Smooth muscle cell (in vitro differentiated cells): ENCODE measurements at regions not wholly inside any gene's neighbourhood (a gene's known extent, or its start where the extent isn't known, plus 50 kb on each side); places are given as distances from the start of the nearest gene placed in this dataset.

ENCODE experiments used
- DNase-seq: peaks from one replicate; lab custom pipeline; 2025; ENCODE audit not compliant: unreplicated experiment; lab: John Stamatoyannopoulos, UW
- H2AFZ ChIP-seq: fragments of 200-600 bp; sonication (generic); 2 replicates; pipeline ENCODE4 v1.6.0; 2016; ENCODE audit warnings: antibody characterized with exemption, low read depth, mild to moderate bottlenecking
- H3F3A ChIP-seq: fragments of 200-600 bp; sonication (generic); 2 replicates; pipeline ENCODE4 v1.6.0; 2017; ENCODE audit warnings: antibody characterized with exemption, low read depth
- H3K27ac ChIP-seq: fragments of 200-600 bp; sonication (generic); 2 replicates; pipeline ENCODE4 v1.5.1; 2016; ENCODE audit warnings: low read depth, mild to moderate bottlenecking
- H3K27me3 ChIP-seq: fragments of 200-600 bp; sonication (generic); 2 replicates; pipeline ENCODE4 v1.6.1; 2016; ENCODE audit warnings: low read depth, mild to moderate bottlenecking
- H3K36me3 ChIP-seq: fragments of 200-600 bp; sonication (generic); 2 replicates; pipeline ENCODE4 v1.5.1; 2016; ENCODE audit warnings: low read depth
- H3K4me1 ChIP-seq: fragments of 200-600 bp; sonication (generic); 2 replicates; pipeline ENCODE4 v1.5.1; 2016; ENCODE audit warnings: low read depth
- H3K4me2 ChIP-seq: fragments of 200-600 bp; sonication (generic); 2 replicates; pipeline ENCODE4 v1.6.0; 2016; ENCODE audit warnings: mild to moderate bottlenecking
- H3K4me3 ChIP-seq: fragments of 200-600 bp; sonication (generic); 2 replicates; pipeline ENCODE4 v1.5.1; 2016; ENCODE audit warnings: mild to moderate bottlenecking
- H3K79me2 ChIP-seq: fragments of 200-600 bp; sonication (generic); 2 replicates; pipeline ENCODE4 v1.6.0; 2016; ENCODE audit warnings: low read depth, mild to moderate bottlenecking
- H3K9ac ChIP-seq: fragments of 200-600 bp; sonication (generic); 2 replicates; pipeline ENCODE4 v1.6.0; 2016; ENCODE audit warnings: low read depth
- H3K9me3 ChIP-seq: fragments of 200-600 bp; sonication (generic); replicated peaks from 2 replicates; pipeline ENCODE4 v1.5.1; 2016; ENCODE audit warnings: low read depth
- H4K20me1 ChIP-seq: fragments of 200-600 bp; sonication (generic); 2 replicates; pipeline ENCODE4 v1.6.0; 2016; ENCODE audit warnings: low read depth
- WGBS: methylation state at CpG from one replicate; pipeline ENCODE4 v1.1.7; 2016; ENCODE audit warnings: low lambda C conversion rate; 5-methylcytosine and 5-hydroxymethylcytosine counted together
- TF ChIP-seq, protein P1 (sequence below): fragments of 200-600 bp; sonication (generic); IDR thresholded peaks from 2 replicates; pipeline ENCODE4 v1.5.1; 2017; ENCODE audit warnings: borderline replicate concordance, mild to moderate bottlenecking, antibody characterized with exemption; ENCODE audit not compliant: insufficient read depth, poor library complexity, severe bottlenecking

DNA sequence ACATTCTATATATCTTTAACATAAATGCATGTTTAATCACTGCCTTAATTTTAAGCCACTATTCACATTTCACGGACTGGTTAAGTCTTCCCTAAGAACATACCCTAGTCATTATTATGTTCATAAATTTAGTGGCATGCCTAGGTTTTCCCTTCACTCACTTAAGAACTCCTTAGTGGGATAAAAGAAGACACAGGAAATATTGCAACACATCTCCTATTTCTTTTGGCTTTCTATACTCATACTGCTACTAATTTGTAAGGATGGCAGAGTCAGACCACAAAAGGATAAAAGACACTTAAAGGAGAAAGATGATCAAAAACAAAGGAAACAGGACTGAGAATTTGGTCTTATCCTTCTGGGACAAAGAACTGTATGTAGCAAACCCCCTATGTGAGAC lies 951.4 kb downstream of the SORCS3 start:
- 100% methylated on average over 1 of the region's 1 CpG for WGBS
- DNase-seq, result no peak
- H3K79me2 ChIP-seq, result no peaks in the 10 kb centered on the region

DNA sequence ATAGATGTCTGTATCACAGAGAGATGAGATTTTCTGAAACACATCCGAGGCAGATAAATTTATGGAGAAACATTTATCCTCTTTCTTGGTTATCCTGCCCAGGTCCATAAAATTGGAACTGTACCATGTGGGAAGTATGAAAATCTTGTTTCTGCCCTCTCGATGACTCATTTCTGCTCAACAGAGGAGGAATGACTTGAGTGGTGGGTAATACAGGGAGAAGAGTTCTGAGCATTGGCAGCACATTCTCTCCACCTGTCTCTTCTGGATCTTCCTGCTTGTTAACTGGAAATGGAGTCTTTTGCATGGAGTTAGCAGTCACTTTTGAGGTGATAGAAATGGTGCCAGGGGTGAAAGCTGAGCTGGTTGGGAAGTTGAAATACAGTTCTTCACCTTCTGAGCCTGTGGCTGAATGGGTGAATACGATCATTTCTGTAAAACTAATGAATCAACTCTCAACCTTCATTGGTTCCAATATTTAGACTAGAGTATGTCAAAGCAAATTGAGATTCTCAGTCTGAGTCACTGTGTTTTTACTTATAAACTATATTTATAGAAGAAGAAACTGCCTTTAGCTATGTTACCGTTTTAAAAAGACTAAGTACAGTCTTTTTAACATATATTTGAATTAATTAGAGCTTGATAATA lies 945.5 kb downstream of the SORCS3 start:
- H3K4me1 ChIP-seq, result no peaks in the 10 kb centered on the region
- no peaks in the 10 kb centered on the region for H4K20me1 ChIP-seq
- WGBS, result 87% methylated on average over 4 of the region's 4 CpGs
- H3K4me2 ChIP-seq, result no peak overlapping the region
- H3K9me3 ChIP-seq, result no peaks in the 10 kb centered on the region
- no peak for DNase-seq
- H3K36me3 ChIP-seq, result no peaks in the 10 kb centered on the region
- no peak overlapping the region for H3K9ac ChIP-seq
- TF ChIP-seq, protein P1, sequence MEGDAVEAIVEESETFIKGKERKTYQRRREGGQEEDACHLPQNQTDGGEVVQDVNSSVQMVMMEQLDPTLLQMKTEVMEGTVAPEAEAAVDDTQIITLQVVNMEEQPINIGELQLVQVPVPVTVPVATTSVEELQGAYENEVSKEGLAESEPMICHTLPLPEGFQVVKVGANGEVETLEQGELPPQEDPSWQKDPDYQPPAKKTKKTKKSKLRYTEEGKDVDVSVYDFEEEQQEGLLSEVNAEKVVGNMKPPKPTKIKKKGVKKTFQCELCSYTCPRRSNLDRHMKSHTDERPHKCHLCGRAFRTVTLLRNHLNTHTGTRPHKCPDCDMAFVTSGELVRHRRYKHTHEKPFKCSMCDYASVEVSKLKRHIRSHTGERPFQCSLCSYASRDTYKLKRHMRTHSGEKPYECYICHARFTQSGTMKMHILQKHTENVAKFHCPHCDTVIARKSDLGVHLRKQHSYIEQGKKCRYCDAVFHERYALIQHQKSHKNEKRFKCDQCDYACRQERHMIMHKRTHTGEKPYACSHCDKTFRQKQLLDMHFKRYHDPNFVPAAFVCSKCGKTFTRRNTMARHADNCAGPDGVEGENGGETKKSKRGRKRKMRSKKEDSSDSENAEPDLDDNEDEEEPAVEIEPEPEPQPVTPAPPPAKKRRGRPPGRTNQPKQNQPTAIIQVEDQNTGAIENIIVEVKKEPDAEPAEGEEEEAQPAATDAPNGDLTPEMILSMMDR, result no peak
- no peak overlapping the region for H2AFZ ChIP-seq
- no peaks in the 10 kb centered on the region for H3F3A ChIP-seq
- no peaks in the 10 kb centered on the region for H3K79me2 ChIP-seq
- no peak overlapping the region for H3K27ac ChIP-seq
- H3K27me3 ChIP-seq, result no peaks in the 10 kb centered on the region
- H3K4me3 ChIP-seq, result no peak overlapping the region

More for the DNA sequence above, 951.4 kb downstream of the SORCS3 start:
- Histone ChIP-seq H3K27ac (no peak overlapping the region), H3K9ac (no peak overlapping the region), H3K36me3 (no peaks in the 10 kb centered on the region), H3K4me1 (no peaks in the 10 kb centered on the region), H3F3A (no peaks in the 10 kb centered on the region), H3K27me3 (no peaks in the 10 kb centered on the region), H3K4me2 (no peak overlapping the region), H2AFZ (no peak overlapping the region), H4K20me1 (no peaks in the 10 kb centered on the region), H3K4me3 (no peak overlapping the region), H3K9me3 (no peaks in the 10 kb centered on the region)
- TF ChIP-seq, protein P1, result no peak

DNA sequence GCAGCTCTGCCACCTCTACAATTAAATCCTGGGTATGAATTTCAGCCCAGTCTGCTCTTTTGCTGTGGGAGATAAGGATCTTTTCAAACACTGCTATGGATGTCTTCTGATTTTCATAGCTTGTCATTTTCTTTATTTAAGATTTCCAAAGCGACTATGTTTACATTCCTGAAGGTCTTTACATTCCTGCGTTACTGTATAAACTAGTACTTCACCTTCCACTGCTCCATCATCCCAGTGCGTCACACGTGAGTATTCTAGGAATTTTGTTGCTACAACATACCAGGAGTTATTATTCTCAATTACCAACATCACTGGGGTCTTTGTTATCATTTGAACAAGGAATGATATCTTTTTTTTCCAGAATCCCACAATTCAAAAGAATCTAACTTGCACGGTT lies 944.7 kb downstream of the SORCS3 start:
- Histone ChIP-seq H3K27me3 (no peaks in the 10 kb centered on the region), H4K20me1 (no peaks in the 10 kb centered on the region), H3K27ac (no peak overlapping the region), H3K4me1 (no peaks in the 10 kb centered on the region), H3K4me3 (no peak overlapping the region), H3K9me3 (no peaks in the 10 kb centered on the region), H3K36me3 (no peaks in the 10 kb centered on the region), H2AFZ (no peak overlapping the region), H3K4me2 (no peak overlapping the region), H3K79me2 (no peaks in the 10 kb centered on the region), H3F3A (no peaks in the 10 kb centered on the region), H3K9ac (no peak overlapping the region)
- TF ChIP-seq, protein P1, result no peak
- 56% methylated on average over 5 of the region's 5 CpGs for WGBS
- no peak for DNase-seq

DNA sequence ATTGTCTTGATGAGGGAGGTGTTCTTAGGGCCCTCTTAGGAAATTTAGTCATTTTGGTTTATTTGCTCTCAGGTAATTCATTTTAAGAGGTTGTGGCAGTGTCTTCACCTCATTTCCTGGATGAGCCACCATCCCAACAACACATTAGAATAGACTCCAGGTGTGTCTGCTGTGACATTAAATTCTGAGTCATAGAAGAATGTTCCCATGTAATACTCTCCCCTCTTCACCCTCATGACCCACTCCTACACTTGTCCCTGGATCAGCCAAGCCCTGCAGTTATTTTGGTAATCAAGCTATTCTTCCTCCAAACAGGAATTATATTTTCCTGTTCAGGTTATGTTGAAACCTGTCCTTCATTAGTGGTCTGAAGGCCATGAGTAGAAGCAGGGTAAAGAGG lies 944.1 kb downstream of the SORCS3 start:
- Histone ChIP-seq H4K20me1 (no peaks in the 10 kb centered on the region), H3K36me3 (no peaks in the 10 kb centered on the region), H3K4me3 (no peak overlapping the region), H2AFZ (no peak overlapping the region), H3K9ac (no peak overlapping the region), H3K9me3 (no peaks in the 10 kb centered on the region), H3K79me2 (no peaks in the 10 kb centered on the region), H3K27me3 (no peaks in the 10 kb centered on the region), H3K4me2 (no peak overlapping the region), H3F3A (no peaks in the 10 kb centered on the region), H3K4me1 (no peaks in the 10 kb centered on the region), H3K27ac (no peak overlapping the region)
- DNase-seq, result no peak
- TF ChIP-seq, protein P1, result no peak
